HG03354 (cell line): ENCODE measurements at regions not wholly inside any gene's neighbourhood (a gene's known extent, or its start where the extent isn't known, plus 50 kb on each side); places are given as distances from the start of the nearest gene placed in this dataset.

Source experiments
- ATAC-seq: cut with Tn5 transposase; IDR thresholded peaks from one replicate; pipeline ENCODE4 v1.9.1; 2021; ENCODE audit warnings: mild to moderate bottlenecking; ENCODE audit not compliant: unreplicated experiment, poor library complexity, severe bottlenecking

GRCh38 chr7:84701524-84702306, 485.1 kb downstream of the SEMA3D start:
- no peak for ATAC-seq

- ATAC-seq, result no peak
Observed at GRCh38 chr7:84700563-84701370, 486.1 kb downstream of the SEMA3D start.

GRCh38 chr7:84697506-84697905, 489.4 kb downstream of the SEMA3D start:
- ATAC-seq, result no peak

- ATAC-seq, result no peak
Observed at GRCh38 chr7:84693483-84693882, 493.4 kb downstream of the SEMA3D start.

GRCh38 chr7:84688671-84689070, 494.1 kb upstream of the SEMA3A start:
- ATAC-seq, result no peak

- no peak for ATAC-seq
Observed at GRCh38 chr7:84686373-84686772, 491.8 kb upstream of the SEMA3A start.

- ATAC-seq, result no peak
Observed at GRCh38 chr7:84684836-84685480, 490.4 kb upstream of the SEMA3A start.

- ATAC-seq, result no peak
Observed at GRCh38 chr7:84682543-84682942, 488.0 kb upstream of the SEMA3A start.

- no peak for ATAC-seq
Observed at GRCh38 chr7:84678841-84679240, 484.3 kb upstream of the SEMA3A start.

DNA sequence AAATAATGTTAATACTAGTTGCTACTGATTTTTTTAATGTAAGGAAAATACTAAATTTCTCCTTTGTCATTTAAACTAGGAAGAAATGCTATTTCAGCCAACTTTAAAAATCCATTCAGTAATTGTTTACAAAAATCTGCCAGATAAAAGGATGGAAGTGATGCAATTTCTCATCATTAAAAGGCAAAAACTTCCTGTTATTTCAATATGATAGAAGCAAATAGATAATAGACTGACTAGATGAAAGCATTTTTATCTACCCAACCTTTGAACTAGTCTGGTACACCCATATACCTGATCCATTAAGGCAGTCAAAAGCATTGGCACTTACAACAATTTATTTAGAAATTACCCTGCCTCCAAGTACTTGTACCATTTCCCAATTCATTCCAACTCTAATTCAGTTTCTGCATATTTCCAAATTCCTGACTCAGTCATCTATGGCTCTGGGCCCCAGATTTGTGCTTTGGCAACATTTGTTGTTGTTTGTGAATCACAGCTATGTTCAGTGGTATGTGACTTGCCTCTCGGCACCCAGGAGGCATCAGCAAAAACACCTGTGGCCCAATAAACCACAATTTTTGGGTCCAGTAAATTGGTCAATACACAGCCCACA, 482.6 kb upstream of the SEMA3A start:
- no peak for ATAC-seq

- no peak for ATAC-seq
Observed at GRCh38 chr7:84675633-84676034, 481.0 kb upstream of the SEMA3A start.

DNA sequence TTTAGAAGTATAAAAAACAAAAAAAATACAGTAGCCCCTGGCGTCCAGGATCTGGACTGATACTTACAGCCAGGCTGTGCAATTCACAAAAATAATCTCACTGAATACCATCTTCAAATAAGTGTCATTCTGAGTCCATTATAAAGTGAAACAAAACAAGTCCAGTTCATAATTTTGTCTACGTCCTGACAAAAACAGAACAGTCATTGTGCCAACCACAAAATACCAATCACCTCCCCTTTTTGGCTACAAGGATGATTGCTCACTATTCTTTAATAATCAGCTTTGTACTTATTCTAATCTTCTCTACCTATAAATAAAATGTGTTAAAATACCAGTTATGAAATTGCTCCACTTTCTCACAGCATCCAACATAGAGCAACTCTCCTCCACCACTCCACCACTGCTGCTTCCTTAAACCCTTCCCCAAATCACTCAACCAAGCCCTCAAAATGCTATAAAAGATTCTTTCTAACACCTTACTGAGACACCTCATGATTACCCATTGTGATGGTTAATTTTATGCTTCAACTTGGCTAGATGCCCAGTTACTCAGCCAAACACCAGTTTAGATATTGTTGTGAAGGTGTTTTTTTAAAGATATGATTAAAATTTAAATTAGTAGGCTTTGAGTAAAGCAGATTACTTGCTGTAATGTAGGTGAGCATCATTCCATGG, 479.8 kb upstream of the SEMA3A start:
- ATAC-seq, result no peak

- ATAC-seq, result no peak
Observed at GRCh38 chr7:84669177-84669732, 474.7 kb upstream of the SEMA3A start.

- ATAC-seq, result no peak
Observed at GRCh38 chr7:84668116-84668515, 473.5 kb upstream of the SEMA3A start.

- no peak for ATAC-seq
Observed at GRCh38 chr7:84666651-84667050, 472.1 kb upstream of the SEMA3A start.

GRCh38 chr7:84665339-84665738, 470.8 kb upstream of the SEMA3A start:
- no peak for ATAC-seq

DNA sequence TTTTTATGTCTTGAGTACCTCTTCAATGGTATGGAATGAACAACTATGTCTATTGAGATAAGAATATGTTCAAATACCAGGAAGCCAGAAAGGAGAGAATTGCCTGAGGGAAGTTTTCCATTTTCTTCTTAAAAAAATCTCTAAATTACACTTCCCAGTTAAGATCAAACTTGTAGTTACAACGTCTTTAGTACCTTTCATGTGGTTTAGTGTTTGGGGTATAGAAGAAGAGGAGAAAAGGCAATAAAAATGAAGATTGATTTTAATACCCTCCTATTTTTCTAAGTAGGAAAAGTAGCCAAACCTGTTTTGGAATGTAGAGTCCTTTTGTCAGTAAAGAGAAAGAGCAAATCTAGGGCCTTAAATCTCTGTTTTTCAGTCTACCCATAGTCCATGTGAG, 470.0 kb upstream of the SEMA3A start:
- no peak for ATAC-seq

GRCh38 chr7:84663224-84663623, 468.6 kb upstream of the SEMA3A start:
- ATAC-seq, result no peak

- no peak for ATAC-seq
Observed at GRCh38 chr7:84658286-84658685, 463.7 kb upstream of the SEMA3A start.
